Nephron progenitor cell (in vitro differentiated cells): ENCODE measurements at regions not wholly inside any gene's neighbourhood (a gene's known extent, or its start where the extent isn't known, plus 50 kb on each side); places are given as distances from the start of the nearest gene placed in this dataset.
"Not testable (repeated sequence)": the region's sequence is repeated elsewhere in the genome, so short reads cannot be mapped to it uniquely, and the experiment has no call there.

ENCODE experiments used
- DNase-seq: peaks from one replicate; pipeline ENCODE4 v3.0.0; 2021
- H3K27ac Mint-ChIP-seq: 2 replicates; pipeline ENCODE4 v1.8.0; 2021; ENCODE audit warnings: mild to moderate bottlenecking, moderate library complexity, mixed read lengths
- H3K27me3 Mint-ChIP-seq: 2 replicates; pipeline ENCODE4 v1.8.0; 2021; ENCODE audit warnings: mild to moderate bottlenecking, low read depth, mixed read lengths; ENCODE audit not compliant: poor library complexity
- H3K36me3 Mint-ChIP-seq: 2 replicates; pipeline ENCODE4 v1.8.0; 2021; ENCODE audit warnings: low read depth, mixed read lengths
- H3K4me1 Mint-ChIP-seq: 2 replicates; pipeline ENCODE4 v1.8.0; 2021; ENCODE audit warnings: mixed read lengths
- H3K4me3 Mint-ChIP-seq: 2 replicates; pipeline ENCODE4 v1.8.0; 2021; ENCODE audit warnings: mild to moderate bottlenecking, moderate library complexity, mixed read lengths
- H3K9me3 Mint-ChIP-seq: 2 replicates; pipeline ENCODE4 v1.8.0; 2021; ENCODE audit warnings: mild to moderate bottlenecking, moderate library complexity, mixed read lengths
- TF ChIP-seq, protein P1 (sequence below): fragments of 200-600 bp; sonication (generic); IDR thresholded peaks from 2 replicates; pipeline ENCODE4 v1.5.0; 2021; ENCODE audit warnings: antibody characterized with exemption

DNA sequence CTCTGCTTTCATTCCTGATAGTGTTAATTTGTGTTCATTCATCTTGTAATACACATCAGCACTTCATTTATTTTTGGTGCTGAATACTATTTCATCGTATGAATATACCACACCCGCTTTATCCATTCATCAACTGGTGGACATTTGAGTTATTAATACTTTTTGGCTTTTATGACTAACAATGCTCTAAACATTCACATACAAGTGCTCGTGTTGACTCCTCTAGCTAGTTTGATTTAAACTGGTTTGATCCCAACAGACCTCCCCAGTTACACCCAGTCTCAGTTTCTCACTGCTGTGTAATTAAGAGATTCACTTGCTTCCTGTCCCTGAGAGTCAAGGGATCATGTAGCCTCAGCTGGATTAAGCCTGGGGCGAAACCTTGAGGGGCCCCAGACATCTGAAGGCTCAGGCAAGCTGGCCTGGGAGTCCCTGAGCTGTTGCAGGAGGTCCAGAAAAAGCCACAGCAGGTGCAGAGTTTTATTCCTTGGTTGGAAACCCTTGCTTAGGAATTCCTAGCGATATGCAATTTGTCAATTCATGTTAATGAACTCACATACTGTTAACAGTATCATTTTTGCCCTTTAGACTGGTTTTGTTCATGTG lies 52.8 kb upstream of the CLDN24 start:
- peak overlapping the region; percentile 72 for H3K27ac Mint-ChIP-seq
- H3K36me3 Mint-ChIP-seq, result peaks cover 17% of the 10 kb centered on the region
- H3K27me3 Mint-ChIP-seq, result no peaks in the 10 kb centered on the region
- peaks cover 62% of the 10 kb centered on the region for H3K9me3 Mint-ChIP-seq
- TF ChIP-seq, protein P1, sequence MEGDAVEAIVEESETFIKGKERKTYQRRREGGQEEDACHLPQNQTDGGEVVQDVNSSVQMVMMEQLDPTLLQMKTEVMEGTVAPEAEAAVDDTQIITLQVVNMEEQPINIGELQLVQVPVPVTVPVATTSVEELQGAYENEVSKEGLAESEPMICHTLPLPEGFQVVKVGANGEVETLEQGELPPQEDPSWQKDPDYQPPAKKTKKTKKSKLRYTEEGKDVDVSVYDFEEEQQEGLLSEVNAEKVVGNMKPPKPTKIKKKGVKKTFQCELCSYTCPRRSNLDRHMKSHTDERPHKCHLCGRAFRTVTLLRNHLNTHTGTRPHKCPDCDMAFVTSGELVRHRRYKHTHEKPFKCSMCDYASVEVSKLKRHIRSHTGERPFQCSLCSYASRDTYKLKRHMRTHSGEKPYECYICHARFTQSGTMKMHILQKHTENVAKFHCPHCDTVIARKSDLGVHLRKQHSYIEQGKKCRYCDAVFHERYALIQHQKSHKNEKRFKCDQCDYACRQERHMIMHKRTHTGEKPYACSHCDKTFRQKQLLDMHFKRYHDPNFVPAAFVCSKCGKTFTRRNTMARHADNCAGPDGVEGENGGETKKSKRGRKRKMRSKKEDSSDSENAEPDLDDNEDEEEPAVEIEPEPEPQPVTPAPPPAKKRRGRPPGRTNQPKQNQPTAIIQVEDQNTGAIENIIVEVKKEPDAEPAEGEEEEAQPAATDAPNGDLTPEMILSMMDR, result no peak
- H3K4me3 Mint-ChIP-seq, result peak overlapping the region; percentile 25
- H3K4me1 Mint-ChIP-seq, result peaks cover 22% of the 10 kb centered on the region
- DNase-seq, result no peak

DNA sequence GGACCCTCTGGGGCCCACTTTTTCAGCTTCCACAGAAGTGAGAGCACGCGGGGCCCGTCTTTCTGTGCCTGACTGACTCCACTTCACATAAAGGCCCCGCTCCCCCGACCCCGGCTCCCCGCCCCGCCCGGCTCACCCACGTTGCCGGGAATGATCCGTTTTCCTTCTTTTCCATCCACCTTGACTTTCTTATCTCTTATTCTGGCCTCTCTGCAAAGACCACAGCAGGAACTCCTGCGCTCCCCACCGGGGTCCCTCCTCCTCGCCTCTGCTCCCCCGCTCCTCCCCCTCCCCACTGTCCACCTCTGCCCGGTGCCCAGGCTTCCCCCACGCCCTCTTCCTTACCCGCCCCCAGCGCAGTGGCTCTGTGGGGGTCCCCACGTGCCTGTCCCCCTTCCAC lies 54.2 kb upstream of the CLDN24 start:
- H3K9me3 Mint-ChIP-seq, result peaks cover 74% of the 10 kb centered on the region

DNA sequence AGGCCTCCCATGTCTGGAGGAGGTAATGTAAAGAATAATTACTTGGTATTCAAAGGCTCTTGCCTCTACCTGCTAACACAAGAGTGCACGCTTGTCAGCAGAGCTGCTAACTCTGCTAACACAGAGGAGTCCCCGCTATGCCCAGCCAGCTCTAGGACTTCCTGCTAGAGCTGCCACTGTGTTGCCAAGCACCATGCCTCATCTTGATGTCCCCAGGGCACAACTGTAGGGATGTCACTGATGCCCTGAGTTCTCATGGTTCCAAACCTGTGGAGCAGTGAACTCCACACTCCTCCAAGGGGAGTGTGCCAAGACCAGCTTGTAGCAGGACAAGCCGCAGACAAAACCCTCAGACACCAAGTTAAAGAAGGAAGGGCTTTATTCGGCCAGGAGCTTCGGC lies 55.3 kb upstream of the CLDN24 start:
- Mint-ChIP-seq H3K9me3 (peaks cover 66% of the 10 kb centered on the region), H3K27ac (no peak overlapping the region), H3K4me1 (peaks cover 22% of the 10 kb centered on the region), H3K27me3 (no peaks in the 10 kb centered on the region), H3K36me3 (peaks cover 20% of the 10 kb centered on the region), H3K4me3 (no peak overlapping the region)
- no peak for DNase-seq
- TF ChIP-seq, protein P1, result no peak

More for the DNA sequence above, 54.2 kb upstream of the CLDN24 start:
- no peak overlapping the region for H3K27ac Mint-ChIP-seq
- H3K27me3 Mint-ChIP-seq, result no peaks in the 10 kb centered on the region
- H3K36me3 Mint-ChIP-seq, result peaks cover 24% of the 10 kb centered on the region
- no peak for DNase-seq
- TF ChIP-seq, protein P1, result no peak
- H3K4me3 Mint-ChIP-seq, result no peak overlapping the region
- H3K4me1 Mint-ChIP-seq, result peaks cover 22% of the 10 kb centered on the region

DNA sequence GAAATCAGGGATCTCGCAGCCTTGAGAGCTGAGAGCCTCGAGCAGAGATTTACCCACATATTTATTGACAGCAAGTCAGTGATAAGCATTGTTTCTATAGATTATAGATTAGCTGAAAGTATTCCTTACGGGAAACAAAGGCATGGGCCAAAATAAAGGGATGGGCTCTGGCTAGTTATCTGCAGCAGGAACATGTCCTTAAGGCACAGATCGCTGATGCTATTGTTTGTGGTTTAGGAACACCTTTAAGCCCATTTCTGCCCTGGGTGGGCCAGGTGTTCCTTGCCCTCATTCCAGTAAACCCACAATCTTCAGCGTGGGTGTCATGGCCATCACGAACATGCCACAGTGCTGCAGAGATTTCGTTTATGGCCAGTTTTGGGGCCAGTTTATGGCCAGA lies 56.1 kb upstream of the CLDN24 start:
- H3K27me3 Mint-ChIP-seq, H3K27ac Mint-ChIP-seq, H3K4me3 Mint-ChIP-seq, DNase-seq: not testable (repeated sequence)
- Mint-ChIP-seq H3K4me1 (peaks cover 22% of the 10 kb centered on the region), H3K36me3 (peaks cover 16% of the 10 kb centered on the region), H3K9me3 (peaks cover 57% of the 10 kb centered on the region)

DNA sequence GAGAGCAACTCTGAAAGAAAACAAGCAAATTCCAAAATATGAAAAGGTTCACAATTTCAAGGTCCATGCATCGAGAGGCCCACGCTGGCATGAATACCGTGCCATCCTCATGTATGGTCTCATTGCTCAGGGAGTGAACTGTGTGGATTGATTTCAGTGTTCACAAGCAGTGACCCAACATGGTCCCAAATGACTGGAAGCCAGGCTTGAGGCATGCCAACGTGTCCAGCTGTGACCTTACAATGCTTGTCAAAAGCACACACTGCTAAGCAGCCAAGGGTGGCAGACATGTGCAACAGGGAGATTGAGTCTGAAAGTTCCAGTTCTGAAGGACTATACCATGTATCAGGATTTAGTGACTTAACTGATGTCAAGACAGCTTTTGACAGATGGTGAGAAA lies 58.7 kb upstream of the CLDN24 start:
- Mint-ChIP-seq H3K36me3 (peaks cover 13% of the 10 kb centered on the region), H3K9me3 (peaks cover 43% of the 10 kb centered on the region), H3K27ac (no peak overlapping the region), H3K4me3 (no peak overlapping the region), H3K27me3 (no peaks in the 10 kb centered on the region), H3K4me1 (peaks cover 11% of the 10 kb centered on the region)
- TF ChIP-seq, protein P1, result no peak
- no peak for DNase-seq

DNA sequence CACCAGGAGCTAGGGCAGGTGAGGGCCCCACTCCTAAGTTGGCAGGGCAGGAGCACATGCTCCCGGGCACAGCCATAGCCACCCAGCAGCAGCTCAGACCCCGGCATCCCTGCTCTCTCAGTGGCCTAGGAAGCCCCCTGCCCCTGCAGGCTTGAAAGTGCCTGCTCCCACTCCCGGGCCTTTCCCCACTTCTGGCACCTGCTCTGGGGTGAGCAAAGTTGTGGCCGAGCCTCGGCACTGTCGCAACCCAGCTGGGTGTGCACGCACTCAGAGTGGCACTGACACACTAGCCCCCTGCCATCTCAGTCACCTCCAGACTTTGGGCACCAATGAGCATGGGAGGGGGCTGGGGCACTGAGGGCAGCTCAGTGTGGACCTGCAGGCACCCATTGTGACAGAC lies 60.8 kb upstream of the CDKN2AIP start:
- H3K9me3 Mint-ChIP-seq, result peaks cover 30% of the 10 kb centered on the region
- TF ChIP-seq, protein P1, result no peak
- peaks cover 15% of the 10 kb centered on the region for H3K4me1 Mint-ChIP-seq
- no peak for DNase-seq
- H3K4me3 Mint-ChIP-seq, result no peak overlapping the region
- no peak overlapping the region for H3K27ac Mint-ChIP-seq
- peaks cover 3% of the 10 kb centered on the region for H3K27me3 Mint-ChIP-seq
- H3K36me3 Mint-ChIP-seq, result peaks cover 7% of the 10 kb centered on the region
